Transverse colon (tissue), 4 donors: ENCODE measurements at regions not wholly inside any gene's neighbourhood (a gene's known extent, or its start where the extent isn't known, plus 50 kb on each side); places are given as distances from the start of the nearest gene placed in this dataset.

Experiments
- CTCF ChIP-seq, 5 experiments: fragments of 200-600 bp in 3 of 5; fragments of 450-650 bp in 2 of 5; sonication (generic) in 3 of 5; IDR thresholded peaks; 1 replicate in 2 of 5; 2 replicates in 3 of 5; pipeline ENCODE4 v1.5.1; 2016 to 2017; ENCODE audit warnings: antibody characterized with exemption in 5 of 5, inconsistent platforms in 3 of 5, mild to moderate bottlenecking in 2 of 5, moderate library complexity in 1 of 5
- POLR2A ChIP-seq: fragments of 450-650 bp; IDR thresholded peaks from one replicate; pipeline ENCODE4 v1.6.1; 2016; ENCODE audit warnings: antibody characterized with exemption, mild to moderate bottlenecking, moderate library complexity
- POLR2AphosphoS5 ChIP-seq, 3 donors: sonication (generic); formaldehyde crosslinking; IDR thresholded peaks; one replicate each; pipeline ENCODE4 v1.6.1; 2016; ENCODE audit warnings: antibody characterized with exemption in 3 of 3

DNA sequence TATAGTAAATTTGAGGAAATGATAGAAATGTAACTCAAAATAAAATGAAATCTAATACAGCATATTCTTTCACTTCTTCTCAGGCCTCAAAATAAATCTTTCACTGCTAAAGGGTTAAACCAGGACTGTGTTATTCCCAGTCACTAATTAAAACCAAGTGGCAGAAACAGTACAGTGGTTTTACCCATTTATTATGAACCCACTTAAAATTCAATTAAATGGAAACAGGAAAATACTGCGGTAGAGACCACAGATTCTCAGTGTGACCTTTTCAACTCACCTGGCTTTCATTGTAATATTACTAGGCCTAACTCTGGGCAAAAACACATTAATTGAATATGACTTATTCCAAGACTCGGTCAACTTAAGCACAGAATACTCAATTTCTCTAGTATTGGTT is 176.5 kb upstream of the DKK2 start:
- TF ChIP-seq CTCF (IDR thresholded peaks at IDR 0.05) (no peak), POLR2A (no peak), POLR2AphosphoS5 (IDR thresholded peaks at IDR 0.05) (no peak)
